H9 (cell line): ENCODE measurements at regions not wholly inside any gene's neighbourhood (a gene's known extent, or its start where the extent isn't known, plus 50 kb on each side); places are given as distances from the start of the nearest gene placed in this dataset.

Experiments
- DNase-seq: peaks from one replicate; pipeline ENCODE4 v3.0.0-alpha.2; 2017
- H2AFZ ChIP-seq: one replicate; pipeline ENCODE4 v1.6.1; 2013; ENCODE audit warnings: mild to moderate bottlenecking, low read length, control low read depth, moderate library complexity
- H2AK5ac ChIP-seq: 2 replicates; pipeline ENCODE4 v1.6.1; 2013; ENCODE audit warnings: low read length, control low read depth, mixed read lengths; ENCODE audit not compliant: insufficient read length
- H2BK120ac ChIP-seq: one replicate; pipeline ENCODE4 v1.6.1; 2013; ENCODE audit warnings: low read depth, mild to moderate bottlenecking, low read length, control low read depth, inconsistent platforms; ENCODE audit not compliant: poor library complexity, severe bottlenecking
- H2BK12ac ChIP-seq: 2 replicates; pipeline ENCODE4 v1.6.1; 2013; ENCODE audit warnings: low read length, control low read depth, mixed read lengths, low read depth; ENCODE audit not compliant: insufficient read length
- H2BK15ac ChIP-seq: 2 replicates; pipeline ENCODE4 v1.6.1; 2013; ENCODE audit warnings: low read depth, low read length, control low read depth
- H2BK20ac ChIP-seq: one replicate; pipeline ENCODE4 v1.6.1; 2013; ENCODE audit warnings: low read depth, mild to moderate bottlenecking, low read length, control low read depth, inconsistent platforms; ENCODE audit not compliant: poor library complexity, severe bottlenecking
- H2BK5ac ChIP-seq: 2 replicates; pipeline ENCODE4 v1.6.1; 2013; ENCODE audit warnings: low read length, control low read depth, mixed read lengths; ENCODE audit not compliant: insufficient read length
- H3K14ac ChIP-seq: 2 replicates; pipeline ENCODE4 v1.6.1; 2013; ENCODE audit warnings: low read length, control low read depth; ENCODE audit not compliant: insufficient read depth
- H3K18ac ChIP-seq: 2 replicates; pipeline ENCODE4 v1.6.1; 2013; ENCODE audit warnings: low read depth, mild to moderate bottlenecking, mixed read lengths, low read length, control low read depth; ENCODE audit not compliant: insufficient read length
- H3K23ac ChIP-seq: 2 replicates; pipeline ENCODE4 v1.6.1; 2013; ENCODE audit warnings: low read length, control low read depth, mixed read lengths, low read depth; ENCODE audit not compliant: insufficient read length
- H3K23me2 ChIP-seq: 2 replicates; pipeline ENCODE4 v1.6.1; 2013; ENCODE audit warnings: low read depth, mild to moderate bottlenecking, mixed read lengths, low read length, control low read depth; ENCODE audit not compliant: insufficient read length, poor library complexity, severe bottlenecking
- H3K27ac ChIP-seq: 2 replicates; pipeline ENCODE4 v1.5.1; 2013; ENCODE audit warnings: low read length, control low read depth, mixed read lengths, low read depth; ENCODE audit not compliant: insufficient read length
- H3K27me3 ChIP-seq: 2 replicates; pipeline ENCODE4 v1.6.1; 2013; ENCODE audit warnings: low read length, control low read depth, inconsistent platforms; ENCODE audit not compliant: insufficient read depth
- H3K4ac ChIP-seq: 2 replicates; pipeline ENCODE4 v1.6.1; 2013; ENCODE audit warnings: low read depth, mild to moderate bottlenecking, control low read depth, inconsistent platforms, low read length, moderate library complexity
- H3K4me1 ChIP-seq: 2 replicates; pipeline ENCODE4 v1.6.1; 2013; ENCODE audit warnings: low read length, control low read depth, inconsistent platforms; ENCODE audit not compliant: insufficient read depth
- H3K4me2 ChIP-seq: 2 replicates; pipeline ENCODE4 v1.6.1; 2013; ENCODE audit warnings: low read length, control low read depth, mixed read lengths; ENCODE audit not compliant: insufficient read length, insufficient read depth
- H3K56ac ChIP-seq: 2 replicates; pipeline ENCODE4 v1.6.1; 2013; ENCODE audit warnings: low read depth, mild to moderate bottlenecking, mixed read lengths, low read length, control low read depth; ENCODE audit not compliant: insufficient read length
- H3K79me1 ChIP-seq: 2 replicates; pipeline ENCODE4 v1.6.1; 2013; ENCODE audit warnings: low read depth, mild to moderate bottlenecking, moderate library complexity, low read length, control low read depth, inconsistent platforms; ENCODE audit not compliant: insufficient read depth, poor library complexity, severe bottlenecking
- H3K79me2 ChIP-seq: 2 replicates; pipeline ENCODE4 v1.6.1; 2013; ENCODE audit warnings: low read length, control low read depth, inconsistent platforms; ENCODE audit not compliant: insufficient read depth
- H3K9ac ChIP-seq: 2 replicates; pipeline ENCODE4 v1.6.1; 2013; ENCODE audit warnings: low read length, control low read depth, mixed read lengths; ENCODE audit not compliant: insufficient read length; ENCODE audit errors: extremely low read depth
- H3K9me3 ChIP-seq: one replicate; pipeline ENCODE4 v1.6.1; 2013; ENCODE audit warnings: low read depth, low read length, inconsistent platforms; ENCODE audit not compliant: control insufficient read depth
- H3T11ph ChIP-seq: one replicate; pipeline ENCODE4 v1.6.1; 2013; ENCODE audit warnings: mild to moderate bottlenecking, low read length, control low read depth, inconsistent platforms
- H4K20me1 ChIP-seq: one replicate; pipeline ENCODE4 v1.6.1; 2013; ENCODE audit not compliant: control insufficient read depth, insufficient read length, insufficient read depth
- H4K5ac ChIP-seq: 2 replicates; pipeline ENCODE4 v1.6.1; 2013; ENCODE audit warnings: low read depth, mild to moderate bottlenecking, mixed read lengths, low read length, control low read depth; ENCODE audit not compliant: insufficient read length
- H4K8ac ChIP-seq: replicated peaks from 2 replicates; pipeline ENCODE4 v1.6.1; 2013; ENCODE audit warnings: low read length, control low read depth, mixed read lengths, low read depth; ENCODE audit not compliant: insufficient read length
- H4K91ac ChIP-seq: 2 replicates; pipeline ENCODE4 v1.6.1; 2013; ENCODE audit warnings: low read depth, mild to moderate bottlenecking, moderate library complexity, mixed read lengths, low read length, control low read depth; ENCODE audit not compliant: insufficient read length
- H3K27ac Mint-ChIP-seq, 3 experiments: 2 replicates in 2 of 3; 3 replicates in 1 of 3; pipeline ENCODE4 v1.8.0; 2020 to 2021; ENCODE audit warnings: mixed read lengths in 3 of 3, mild to moderate bottlenecking in 1 of 3, moderate library complexity in 1 of 3
- H3K27me3 Mint-ChIP-seq: 2 replicates; pipeline ENCODE4 v1.8.0; 2021; ENCODE audit warnings: low read depth, mild to moderate bottlenecking, moderate library complexity, mixed read lengths
- H3K36me3 Mint-ChIP-seq, 3 experiments: 2 replicates in 2 of 3; 3 replicates in 1 of 3; pipeline ENCODE4 v1.8.0; 2020 to 2021; ENCODE audit warnings: low read depth in 3 of 3, mixed read lengths in 3 of 3; ENCODE audit not compliant: insufficient read depth in 1 of 3
- H3K4me1 Mint-ChIP-seq, 2 experiments: 2 replicates each; pipeline ENCODE4 v1.8.0; 2020; ENCODE audit warnings: mixed read lengths in 2 of 2
- H3K4me3 Mint-ChIP-seq, 2 experiments: 2 replicates in 1 of 2; 3 replicates in 1 of 2; pipeline ENCODE4 v1.8.0; 2020 to 2021; ENCODE audit warnings: mild to moderate bottlenecking in 2 of 2, mixed read lengths in 2 of 2, moderate library complexity in 1 of 2
- H3K9me3 Mint-ChIP-seq, 2 experiments: 2 replicates in 1 of 2; 3 replicates in 1 of 2; pipeline ENCODE4 v1.8.0; 2020; ENCODE audit warnings: mild to moderate bottlenecking in 2 of 2, mixed read lengths in 2 of 2, moderate library complexity in 1 of 2
- CTCF ChIP-seq: fragments of 200-600 bp; sonication (generic); conservative IDR thresholded peaks from 3 replicates; pipeline ENCODE4 v1.8.0; 2021; ENCODE audit warnings: antibody characterized with exemption, mild to moderate bottlenecking

DNA sequence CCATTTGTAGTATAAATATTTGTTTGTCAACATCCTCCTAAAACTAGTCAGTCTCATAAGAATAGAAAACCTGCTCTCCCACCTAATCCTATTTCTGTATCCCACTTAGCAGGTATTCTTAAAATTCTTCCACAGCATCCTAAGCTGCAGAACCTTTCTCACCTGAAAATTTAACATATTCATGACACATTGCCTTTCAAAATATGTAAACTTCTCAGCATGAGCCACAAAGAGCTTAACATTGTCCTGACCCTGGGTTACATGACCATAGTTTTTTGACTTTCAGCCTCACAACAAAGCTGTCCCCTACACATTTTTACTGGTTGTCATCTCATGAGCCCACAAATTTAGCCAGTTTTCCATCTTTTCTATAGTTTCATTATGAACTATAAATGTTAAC, 712.1 kb downstream of the LTN1 start:
- Histone ChIP-seq H2AFZ (no peak overlapping the region), H2BK120ac (no peak overlapping the region), H2BK12ac (no peak overlapping the region), H3K27ac (no peak overlapping the region), H2AK5ac (no peak overlapping the region), H3K79me2 (no peaks in the 10 kb centered on the region), H3K27me3 (no peaks in the 10 kb centered on the region), H3K4ac (no peak overlapping the region), H3K56ac (no peak overlapping the region), H3K9ac (no peak overlapping the region), H3K79me1 (no peaks in the 10 kb centered on the region), H4K5ac (no peak overlapping the region), H3T11ph (no peak overlapping the region), H2BK20ac (no peak overlapping the region), H4K20me1 (no peaks in the 10 kb centered on the region), H4K91ac (no peak overlapping the region), H3K23me2 (no peaks in the 10 kb centered on the region), H3K18ac (no peak overlapping the region), H3K4me2 (no peak overlapping the region), H2BK15ac (no peak overlapping the region), H2BK5ac (no peak overlapping the region), H4K8ac (no peak overlapping the region), H3K23ac (no peak overlapping the region), H3K14ac (no peak overlapping the region), H3K9me3 (no peaks in the 10 kb centered on the region), H3K4me1 (peaks cover 6% of the 10 kb centered on the region)
- Mint-ChIP-seq H3K27me3 (no peaks in the 10 kb centered on the region; the same call in 1 of the 2 replicates), H3K4me3 (peak overlapping the region in 1 of 2 experiments; percentile 1; a peak in 1 of 5 replicates), H3K9me3 (peaks cover 5 to 14% of the 10 kb centered on the region in 2 experiments), H3K27ac (peak overlapping the region in 2 of 3 experiments; percentile 96 to 97; a peak in 5 of 7 replicates), H3K4me1 (peaks cover 39 to 43% of the 10 kb centered on the region in 2 experiments), H3K36me3 (peaks cover 2 to 20% (median 4%) of the 10 kb centered on the region in 3 experiments; a peak in 5 of 7 replicates)
- DNase-seq, result no peak
- no peak for TF ChIP-seq CTCF
